Inflammatory macrophage treated with lipopolysaccharide for 4 hours (primary cell): ENCODE measurements at regions not wholly inside any gene's neighbourhood (a gene's known extent, or its start where the extent isn't known, plus 50 kb on each side); places are given as distances from the start of the nearest gene placed in this dataset.

Experiments used
- DNase-seq: peaks from one replicate; pipeline ENCODE4 v3.0.0-alpha.2; 2020

- no peak for DNase-seq
Measured at GRCh38 chr5:107257885-107258520, 412.7 kb downstream of the EFNA5 start.

GRCh38 chr5:107254902-107255234 lies 415.9 kb downstream of the EFNA5 start:
- DNase-seq = no peak

- no peak for DNase-seq
Measured at GRCh38 chr5:107254214-107254901, 416.4 kb downstream of the EFNA5 start.

GRCh38 chr5:107253246-107253645 lies 417.5 kb downstream of the EFNA5 start:
- DNase-seq = no peak

- DNase-seq = no peak
Measured at GRCh38 chr5:107251151-107251550, 419.6 kb downstream of the EFNA5 start.

- DNase-seq = peak; percentile 59
Measured at GRCh38 chr5:107248066-107248695, 422.6 kb downstream of the EFNA5 start.

- DNase-seq = no peak
Measured at GRCh38 chr5:107247427-107247826, 423.3 kb downstream of the EFNA5 start.

- no peak for DNase-seq
Measured at GRCh38 chr5:107243220-107243579, 427.5 kb downstream of the EFNA5 start.

- DNase-seq = no peak
Measured at GRCh38 chr5:107242411-107243219, 428.1 kb downstream of the EFNA5 start.

- DNase-seq = no peak
Measured at GRCh38 chr5:107241841-107242240, 428.9 kb downstream of the EFNA5 start.

- no peak for DNase-seq
Measured at GRCh38 chr5:107235167-107235566, 435.6 kb downstream of the EFNA5 start.

GRCh38 chr5:107232788-107233187 lies 437.9 kb downstream of the EFNA5 start:
- no peak for DNase-seq

GRCh38 chr5:107232293-107232692 lies 438.4 kb downstream of the EFNA5 start:
- DNase-seq = no peak

- no peak for DNase-seq
Measured at GRCh38 chr5:107231191-107231590, 439.5 kb downstream of the EFNA5 start.

- DNase-seq = no peak
Measured at GRCh38 chr5:107230367-107230766, 440.4 kb downstream of the EFNA5 start.

GRCh38 chr5:107228226-107228625 lies 442.5 kb downstream of the EFNA5 start:
- no peak for DNase-seq

- no peak for DNase-seq
Measured at GRCh38 chr5:107224272-107224671, 446.5 kb downstream of the EFNA5 start.

GRCh38 chr5:107223066-107223465 lies 447.7 kb downstream of the EFNA5 start:
- DNase-seq = no peak

- no peak for DNase-seq
Measured at GRCh38 chr5:107219993-107220392, 450.7 kb downstream of the EFNA5 start.

GRCh38 chr5:107218457-107219193 lies 452.1 kb downstream of the EFNA5 start:
- DNase-seq = peak; percentile 56

- DNase-seq = no peak
Measured at GRCh38 chr5:107217721-107218130, 453.0 kb downstream of the EFNA5 start.

- DNase-seq = no peak
Measured at GRCh38 chr5:107216587-107216986, 454.1 kb downstream of the EFNA5 start.

GRCh38 chr5:107215611-107216010 lies 455.1 kb downstream of the EFNA5 start:
- no peak for DNase-seq
